Upper lobe of left lung (tissue), 4 donors: ENCODE measurements at regions not wholly inside any gene's neighbourhood (a gene's known extent, or its start where the extent isn't known, plus 50 kb on each side); places are given as distances from the start of the nearest gene placed in this dataset.

Experiments used
- POLR2A ChIP-seq, 4 donors: fragments of 450-650 bp; IDR thresholded peaks; one replicate each; pipeline ENCODE4 v1.5.1; 2016 to 2017; ENCODE audit warnings: antibody characterized with exemption in 4 of 4, mild to moderate bottlenecking in 2 of 4
- TF ChIP-seq, protein P1 (sequence below), 6 experiments: fragments of 450-650 bp in 4 of 6; fragments of 200-600 bp in 2 of 6; sonication (generic) in 2 of 6; IDR thresholded peaks; one replicate each; pipeline ENCODE4 v1.5.1; 2016 to 2019; ENCODE audit warnings: antibody characterized with exemption in 6 of 6

DNA sequence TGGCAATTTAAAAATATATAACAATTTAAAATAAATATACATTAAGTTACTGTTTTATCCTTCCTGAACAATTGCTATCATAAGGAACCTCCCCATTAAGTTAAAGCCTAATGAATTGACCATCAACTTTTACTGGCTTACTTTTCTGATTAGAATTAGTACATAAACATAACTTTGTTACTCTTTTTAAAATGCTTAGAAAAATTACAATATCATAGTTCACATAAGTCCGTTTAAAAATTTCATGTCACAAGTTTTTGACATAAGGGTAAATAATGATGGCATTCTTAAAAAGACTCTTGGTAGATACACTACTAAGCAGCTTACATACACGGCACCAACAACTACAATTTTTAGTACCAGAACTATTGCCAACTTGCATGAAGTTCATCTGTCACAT lies 1308.6 kb downstream of the FSCB start:
- no peak for TF ChIP-seq POLR2A (IDR thresholded peaks at IDR 0.05)
- TF ChIP-seq, protein P1, sequence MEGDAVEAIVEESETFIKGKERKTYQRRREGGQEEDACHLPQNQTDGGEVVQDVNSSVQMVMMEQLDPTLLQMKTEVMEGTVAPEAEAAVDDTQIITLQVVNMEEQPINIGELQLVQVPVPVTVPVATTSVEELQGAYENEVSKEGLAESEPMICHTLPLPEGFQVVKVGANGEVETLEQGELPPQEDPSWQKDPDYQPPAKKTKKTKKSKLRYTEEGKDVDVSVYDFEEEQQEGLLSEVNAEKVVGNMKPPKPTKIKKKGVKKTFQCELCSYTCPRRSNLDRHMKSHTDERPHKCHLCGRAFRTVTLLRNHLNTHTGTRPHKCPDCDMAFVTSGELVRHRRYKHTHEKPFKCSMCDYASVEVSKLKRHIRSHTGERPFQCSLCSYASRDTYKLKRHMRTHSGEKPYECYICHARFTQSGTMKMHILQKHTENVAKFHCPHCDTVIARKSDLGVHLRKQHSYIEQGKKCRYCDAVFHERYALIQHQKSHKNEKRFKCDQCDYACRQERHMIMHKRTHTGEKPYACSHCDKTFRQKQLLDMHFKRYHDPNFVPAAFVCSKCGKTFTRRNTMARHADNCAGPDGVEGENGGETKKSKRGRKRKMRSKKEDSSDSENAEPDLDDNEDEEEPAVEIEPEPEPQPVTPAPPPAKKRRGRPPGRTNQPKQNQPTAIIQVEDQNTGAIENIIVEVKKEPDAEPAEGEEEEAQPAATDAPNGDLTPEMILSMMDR (IDR thresholded peaks at IDR 0.05), result no peak
